HepG2 (cell line): ENCODE measurements at regions not wholly inside any gene's neighbourhood (a gene's known extent, or its start where the extent isn't known, plus 50 kb on each side); places are given as distances from the start of the nearest gene placed in this dataset.

Experiments used
- ATAC-seq: fragments of 200-7000 bp; cut with Tn5 transposase; 3 replicates; pipeline ENCODE4 v1.9.1; 2020; ENCODE audit warnings: mild to moderate bottlenecking, moderate library complexity
- BruUV-seq: library from RNA; stranded (reverse); fragments of 400-500 nt; replicated peaks from 2 replicates; lab custom pipeline; 2021; lab: Mats Ljungman, UMichigan
- CTCF ChIA-PET: fragments of 300-600 bp; formaldehyde crosslinking; extraction: SDS; loops from one replicate; lab custom pipeline; 2021; ENCODE audit warnings: low total read pairs, inconsistent platforms, low intra/inter-chr PET ratio; lab: Yijun Ruan, JAX
- POLR2A ChIA-PET: fragments of 350-600 bp; sonication (Branson Sonifier 250); formaldehyde crosslinking; loops from one replicate; lab custom pipeline; 2020; ENCODE audit warnings: antibody characterized with exemption, inconsistent platforms; lab: Yijun Ruan, JAX
- DNase-seq: peaks from one replicate; pipeline ENCODE4 v3.0.0-alpha.2; 2015; ENCODE audit warnings: low spot score
- FAIRE-seq: peaks from 3 replicates; lab custom pipeline; 2011; peaks lifted over from hg19 to GRCh38; lab: Jason Lieb, UNC
- H2AFZ ChIP-seq: one replicate; pipeline ENCODE4 v1.6.1; 2011; ENCODE audit warnings: low read length, inconsistent platforms
- H3K27ac ChIP-seq: fragments of 300-600 bp; 3 replicates; pipeline ENCODE4 v1.8.0; 2011; ENCODE audit warnings: mixed run types, mild to moderate bottlenecking, mixed read lengths, low read length, inconsistent platforms; ENCODE audit not compliant: insufficient read depth; ENCODE audit errors: extremely low read length
- H3K27me3 ChIP-seq, 2 experiments: fragments of 200-600 bp in 1 of 2; 2 replicates in 1 of 2; 3 replicates in 1 of 2; pipeline versions ENCODE4 v1.6.0 to v1.8.0; 2011; ENCODE audit warnings: low read length in 2 of 2, mild to moderate bottlenecking in 2 of 2, moderate library complexity in 2 of 2, inconsistent platforms in 1 of 2; ENCODE audit not compliant: insufficient read depth in 2 of 2, control insufficient read depth in 1 of 2
- H3K36me3 ChIP-seq, 2 experiments: fragments of 200-600 bp in 1 of 2; replicated peaks in 1 of 2; 2 replicates in 1 of 2; 3 replicates in 1 of 2; pipeline versions ENCODE4 v1.5.1 to v1.8.0; 2011; ENCODE audit warnings: low read length in 2 of 2, inconsistent platforms in 1 of 2; ENCODE audit not compliant: insufficient read depth in 2 of 2, control insufficient read depth in 1 of 2
- H3K4me1 ChIP-seq: 2 replicates; pipeline ENCODE4 v1.5.1; 2012; ENCODE audit warnings: low read length, inconsistent platforms; ENCODE audit not compliant: insufficient read depth
- H3K4me2 ChIP-seq: 2 replicates; pipeline ENCODE4 v1.6.0; 2011; ENCODE audit warnings: low read depth, low read length, inconsistent platforms
- H3K4me3 ChIP-seq, 3 experiments: fragments of 200-600 bp in 1 of 3; sonication (generic), shearing (Covaris generic) in 1 of 3; replicated peaks in 1 of 3; 2 replicates each; pipeline ENCODE4 v1.5.1; 2011 to 2016; ENCODE audit warnings: low read length in 3 of 3, inconsistent platforms in 2 of 3, low read depth in 2 of 3, mild to moderate bottlenecking in 2 of 3, control low read depth in 1 of 3, mixed read lengths in 1 of 3; ENCODE audit not compliant: insufficient read depth in 1 of 3
- H3K79me2 ChIP-seq: one replicate; pipeline ENCODE4 v1.6.1; 2011; ENCODE audit warnings: low read length, inconsistent platforms; ENCODE audit not compliant: insufficient read depth
- H3K9ac ChIP-seq: 2 replicates; pipeline ENCODE4 v1.6.0; 2011; ENCODE audit warnings: mild to moderate bottlenecking, low read depth, low read length, inconsistent platforms; ENCODE audit not compliant: insufficient read depth
- H3K9me3 ChIP-seq: 2 replicates; pipeline ENCODE4 v1.5.1; 2012; ENCODE audit warnings: mild to moderate bottlenecking, low read length
- H4K20me1 ChIP-seq: 2 replicates; pipeline ENCODE4 v1.6.0; 2011; ENCODE audit warnings: inconsistent platforms, mild to moderate bottlenecking, low read length, moderate library complexity; ENCODE audit not compliant: insufficient read depth
- HNRNPUL1 ChIP-seq: fragments of 200-400 bp; formaldehyde crosslinking; IDR thresholded peaks from 2 replicates; pipeline ENCODE4 v1.6.1; 2017; ENCODE audit warnings: low read depth, mild to moderate bottlenecking, low read length, moderate library complexity
- NFKBIZ ChIP-seq: IDR thresholded peaks from 2 replicates; pipeline ENCODE4 v1.6.1; 2018; ENCODE audit warnings: missing genetic modification reagents, missing compliant biosample characterization
- NR1H2 ChIP-seq: sonication (generic); formaldehyde crosslinking; IDR thresholded peaks from 2 replicates; pipeline ENCODE4 v1.8.1; 2022; ENCODE audit warnings: low read depth, missing genetic modification reagents, borderline replicate concordance
- PAF1 ChIP-seq: IDR thresholded peaks from 2 replicates; pipeline ENCODE4 v1.6.1; 2016; ENCODE audit warnings: missing genetic modification reagents, missing compliant biosample characterization
- RFX1 ChIP-seq: fragments of 450-650 bp; IDR thresholded peaks from 2 replicates; pipeline ENCODE4 v1.6.1; 2017
- TEAD2 ChIP-seq: sonication (generic); formaldehyde crosslinking; IDR thresholded peaks from 2 replicates; pipeline ENCODE4 v1.9.0; 2021; ENCODE audit warnings: missing genetic modification reagents
- ZNF207 ChIP-seq: fragments of 450-650 bp; IDR thresholded peaks from 2 replicates; pipeline ENCODE4 v1.6.1; 2016; ENCODE audit warnings: antibody characterized with exemption, borderline replicate concordance
- ZNF225 ChIP-seq: sonication (generic); formaldehyde crosslinking; IDR thresholded peaks from 2 replicates; pipeline ENCODE4 v1.4.0; 2020; ENCODE audit warnings: mild to moderate bottlenecking, missing genetic modification reagents
- ZNF317 ChIP-seq: sonication (generic); formaldehyde crosslinking; IDR thresholded peaks from 2 replicates; pipeline ENCODE4 v1.5.0; 2020; ENCODE audit warnings: mild to moderate bottlenecking, missing genetic modification reagents
- ZNF563 ChIP-seq: sonication (generic); formaldehyde crosslinking; IDR thresholded peaks from 2 replicates; pipeline ENCODE4 v1.8.0; 2022; ENCODE audit warnings: mild to moderate bottlenecking, moderate library complexity, missing genetic modification reagents
- ZNF792 ChIP-seq: IDR thresholded peaks from 2 replicates; pipeline ENCODE4 v1.6.1; 2016
- WGBS: methylation state at CpG from one replicate; pipeline ENCODE4 v1.1.6; 2017; ENCODE audit warnings: low lambda C conversion rate; 5-methylcytosine and 5-hydroxymethylcytosine counted together
- in situ Hi-C: cut with HindIII; loops from 2 replicates; pipeline ENCODE4 v1.10.0; 2017; ENCODE audit warnings: low pct_unique_long_range_greater_than_20kb; ENCODE audit not compliant: extremely low pct_ligation_motif_present
- intact Hi-C: fragments of 100-400 bp; cut with micrococcal nuclease; formaldehyde crosslinking; loops from one replicate; pipeline ENCODE4 v1.10.0; 2022; ENCODE audit not compliant: unreplicated experiment
- TF ChIP-seq, protein P1 (sequence below): sonication (generic); formaldehyde crosslinking; IDR thresholded peaks from 2 replicates; pipeline ENCODE4 v1.5.0; 2020; ENCODE audit warnings: missing genetic modification reagents
- TF ChIP-seq, protein P2 (sequence below): sonication (generic); formaldehyde crosslinking; IDR thresholded peaks from 2 replicates; pipeline ENCODE4 v1.9.0; 2021; ENCODE audit warnings: missing genetic modification reagents, borderline replicate concordance

DNA sequence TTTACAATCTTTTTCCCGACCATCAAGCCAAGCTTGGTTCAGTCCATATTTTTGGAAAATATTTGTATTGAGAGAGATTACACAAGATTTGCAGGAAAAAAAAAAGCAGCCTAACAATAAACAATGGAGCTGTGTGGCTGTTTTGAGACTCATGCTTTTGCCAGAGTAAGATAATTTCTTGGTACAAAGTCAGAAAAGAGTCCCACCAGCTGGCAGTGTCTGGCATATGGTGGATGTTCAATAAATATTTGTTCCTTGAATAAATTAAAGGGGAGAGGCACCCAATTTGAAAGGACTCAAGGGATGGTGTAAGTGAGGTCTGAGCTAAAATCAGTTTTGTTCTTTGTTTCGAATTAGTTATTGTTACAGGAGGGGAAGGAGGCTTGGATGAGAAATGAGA, 78.1 kb upstream of the RPH3A start:
- no peak for TF ChIP-seq RFX1
- no peak for TF ChIP-seq HNRNPUL1
- no peak for TF ChIP-seq ZNF792 (CRISPR knock-in tag)
- TF ChIP-seq NFKBIZ (CRISPR knock-in tag): no peak
- no peak for TF ChIP-seq TEAD2 (CRISPR knock-in tag)
- no peak for TF ChIP-seq ZNF563 (CRISPR knock-in tag)
- no peak for TF ChIP-seq ZNF207
- TF ChIP-seq, protein P1, sequence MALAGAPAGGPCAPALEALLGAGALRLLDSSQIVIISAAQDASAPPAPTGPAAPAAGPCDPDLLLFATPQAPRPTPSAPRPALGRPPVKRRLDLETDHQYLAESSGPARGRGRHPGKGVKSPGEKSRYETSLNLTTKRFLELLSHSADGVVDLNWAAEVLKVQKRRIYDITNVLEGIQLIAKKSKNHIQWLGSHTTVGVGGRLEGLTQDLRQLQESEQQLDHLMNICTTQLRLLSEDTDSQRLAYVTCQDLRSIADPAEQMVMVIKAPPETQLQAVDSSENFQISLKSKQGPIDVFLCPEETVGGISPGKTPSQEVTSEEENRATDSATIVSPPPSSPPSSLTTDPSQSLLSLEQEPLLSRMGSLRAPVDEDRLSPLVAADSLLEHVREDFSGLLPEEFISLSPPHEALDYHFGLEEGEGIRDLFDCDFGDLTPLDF (CRISPR knock-in tag): no peak
- no peak for TF ChIP-seq PAF1 (CRISPR knock-in tag)
- no peaks in the 10 kb centered on the region for H3K4me1 ChIP-seq
- BruUV-seq: no TSS peak

DNA sequence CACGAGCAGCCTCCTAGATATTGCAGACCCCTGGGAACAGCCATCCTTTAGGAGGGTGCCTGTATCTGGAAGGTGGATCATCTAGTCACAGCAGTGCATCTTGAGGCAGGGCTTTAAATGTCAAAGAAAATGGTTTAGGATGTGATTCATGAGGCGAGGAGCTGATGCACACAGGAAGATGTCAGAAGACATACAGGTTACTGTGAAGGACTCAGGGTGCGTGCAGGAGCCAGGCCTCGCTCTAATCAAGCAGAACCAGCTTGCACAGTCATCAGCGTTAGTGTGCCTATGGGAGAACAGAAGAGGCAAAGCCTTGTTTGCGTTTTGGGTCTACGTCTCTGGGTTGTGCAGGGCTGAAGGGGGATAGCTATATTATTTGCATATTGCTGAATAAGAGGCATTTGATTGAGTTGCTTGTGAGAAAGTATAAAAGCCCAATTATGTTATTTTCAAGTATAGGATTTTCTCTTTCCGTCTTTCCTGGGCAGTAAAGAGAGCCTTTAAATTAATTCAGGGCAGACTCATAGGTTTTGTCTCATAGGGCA, 77.3 kb upstream of the RPH3A start:
- H3K36me3 ChIP-seq: no peaks in the 10 kb centered on the region
- no peaks in the 10 kb centered on the region for H4K20me1 ChIP-seq
- H3K27me3 ChIP-seq: peaks cover 0 to 3% of the 10 kb centered on the region in 2 experiments; a peak in 1 of 5 replicates
- intact Hi-C loops (no loop called here), in situ Hi-C loops (no loop called here)
- no peak overlapping the region for H3K9ac ChIP-seq
- H3K27ac ChIP-seq: no peak overlapping the region
- no peak for DNase-seq
- no peak overlapping the region for H3K4me2 ChIP-seq
- no peak overlapping the region for H3K4me3 ChIP-seq
- no peak for ATAC-seq
- no TSS peak for BruUV-seq
- POLR2A ChIA-PET: no interaction called here
- CTCF ChIA-PET: no interaction called here
- TF ChIP-seq ZNF317 (CRISPR knock-in tag) (no peak), NR1H2 (CRISPR knock-in tag) (no peak), ZNF225 (no peak)
- TF ChIP-seq, protein P2, sequence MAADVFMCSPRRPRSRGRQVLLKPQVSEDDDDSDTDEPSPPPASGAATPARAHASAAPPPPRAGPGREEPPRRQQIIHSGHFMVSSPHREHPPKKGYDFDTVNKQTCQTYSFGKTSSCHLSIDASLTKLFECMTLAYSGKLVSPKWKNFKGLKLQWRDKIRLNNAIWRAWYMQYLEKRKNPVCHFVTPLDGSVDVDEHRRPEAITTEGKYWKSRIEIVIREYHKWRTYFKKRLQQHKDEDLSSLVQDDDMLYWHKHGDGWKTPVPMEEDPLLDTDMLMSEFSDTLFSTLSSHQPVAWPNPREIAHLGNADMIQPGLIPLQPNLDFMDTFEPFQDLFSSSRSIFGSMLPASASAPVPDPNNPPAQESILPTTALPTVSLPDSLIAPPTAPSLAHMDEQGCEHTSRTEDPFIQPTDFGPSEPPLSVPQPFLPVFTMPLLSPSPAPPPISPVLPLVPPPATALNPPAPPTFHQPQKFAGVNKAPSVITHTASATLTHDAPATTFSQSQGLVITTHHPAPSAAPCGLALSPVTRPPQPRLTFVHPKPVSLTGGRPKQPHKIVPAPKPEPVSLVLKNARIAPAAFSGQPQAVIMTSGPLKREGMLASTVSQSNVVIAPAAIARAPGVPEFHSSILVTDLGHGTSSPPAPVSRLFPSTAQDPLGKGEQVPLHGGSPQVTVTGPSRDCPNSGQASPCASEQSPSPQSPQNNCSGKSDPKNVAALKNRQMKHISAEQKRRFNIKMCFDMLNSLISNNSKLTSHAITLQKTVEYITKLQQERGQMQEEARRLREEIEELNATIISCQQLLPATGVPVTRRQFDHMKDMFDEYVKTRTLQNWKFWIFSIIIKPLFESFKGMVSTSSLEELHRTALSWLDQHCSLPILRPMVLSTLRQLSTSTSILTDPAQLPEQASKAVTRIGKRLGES (CRISPR knock-in tag): no peak
- H2AFZ ChIP-seq: no peak overlapping the region
- FAIRE-seq: no peak
- WGBS: 12% methylated on average over 8 of the region's 8 CpGs
- H3K9me3 ChIP-seq: no peaks in the 10 kb centered on the region
- no peaks in the 10 kb centered on the region for H3K4me1 ChIP-seq
- no peaks in the 10 kb centered on the region for H3K79me2 ChIP-seq

More for the DNA sequence above, 78.1 kb upstream of the RPH3A start:
- ChIA-PET POLR2A (no interaction called here), CTCF (no interaction called here)
- Histone ChIP-seq H2AFZ (no peak overlapping the region), H3K79me2 (no peaks in the 10 kb centered on the region), H3K9me3 (no peaks in the 10 kb centered on the region), H4K20me1 (no peaks in the 10 kb centered on the region), H3K36me3 (no peaks in the 10 kb centered on the region), H3K9ac (no peak overlapping the region), H3K4me3 (no peak overlapping the region), H3K27me3 (peaks cover 0 to 3% of the 10 kb centered on the region in 2 experiments; a peak in 1 of 5 replicates), H3K4me2 (no peak overlapping the region), H3K27ac (no peak overlapping the region)
- no peak for DNase-seq
- intact Hi-C loops: no loop called here
- no peak for FAIRE-seq
- ATAC-seq: no peak
- 0% methylated on average over 2 of the region's 2 CpGs for WGBS
- in situ Hi-C loops: no loop called here
